ENCODE measurements at regions not wholly inside any gene's neighbourhood (a gene's known extent, or its start where the extent isn't known, plus 50 kb on each side); places are given as distances from the start of the nearest gene placed in this dataset.

DNA sequence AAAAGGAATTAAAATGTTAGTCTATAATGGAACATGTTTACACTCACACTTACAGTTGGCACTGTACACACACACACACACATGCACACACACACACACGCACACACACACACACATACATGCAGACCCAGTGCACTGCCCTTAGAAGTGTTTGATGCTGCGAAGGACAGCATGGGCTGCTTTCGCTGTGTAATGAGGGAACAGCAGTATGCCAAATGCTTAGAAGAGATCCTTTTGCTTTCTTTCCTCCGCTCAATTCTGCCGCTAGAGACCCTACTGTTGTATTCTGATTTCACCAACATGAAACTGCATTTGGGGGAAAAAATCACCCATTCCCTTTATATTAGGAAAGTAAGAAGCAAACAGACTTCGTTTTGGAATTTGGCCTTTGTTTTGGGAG is 217.9 kb downstream of the ENGASE start:
- no peaks in the 10 kb centered on the region for H3K9me3 ChIP-seq (ENCODE audit: control insufficient read depth in 1 of 2, low read length in 2 of 2)
- H3K27me3 ChIP-seq (ENCODE audit: low read depth, low read length) = no peaks in the 10 kb centered on the region
- H3K4me1 ChIP-seq (ENCODE audit: control insufficient read depth in 1 of 2, insufficient read depth in 2 of 2, low read length in 2 of 2) = no peaks in the 10 kb centered on the region
- no peaks in the 10 kb centered on the region for H3K36me3 ChIP-seq (ENCODE audit: control insufficient read depth in 1 of 2, insufficient read depth in 2 of 2, low read length in 2 of 2)
- H3K27ac ChIP-seq (ENCODE audit: low read length) = no peak overlapping the region
- no peak overlapping the region for H3K4me3 ChIP-seq (ENCODE audit: low read depth in 1 of 2, low read length in 2 of 2)

DNA sequence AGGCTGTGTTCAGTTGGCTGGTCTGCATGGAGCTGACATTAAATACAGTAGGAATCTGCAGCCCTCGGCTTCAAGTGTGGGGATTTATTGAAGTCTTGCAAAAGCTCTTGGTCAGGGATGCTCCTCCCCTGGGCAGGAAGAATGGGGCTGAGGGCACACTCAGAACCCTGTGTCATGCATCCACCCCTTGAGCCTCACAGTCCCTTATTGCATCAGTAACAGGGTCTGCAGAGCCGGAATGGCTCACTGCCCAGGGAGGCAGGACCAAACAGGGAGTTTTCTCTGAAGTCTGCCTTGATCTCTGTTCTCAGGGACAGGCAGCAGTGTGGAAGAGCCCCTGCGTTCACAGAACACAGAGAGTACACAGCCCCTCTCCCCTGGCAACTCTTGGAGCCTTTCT is 216.8 kb downstream of the ENGASE start:
- Histone ChIP-seq H3K27me3 (ENCODE audit: low read depth, low read length) (no peaks in the 10 kb centered on the region), H3K4me3 (ENCODE audit: low read depth in 1 of 2, low read length in 2 of 2) (no peak overlapping the region), H3K27ac (ENCODE audit: low read length) (no peak overlapping the region), H3K36me3 (ENCODE audit: control insufficient read depth in 1 of 2, insufficient read depth in 2 of 2, low read length in 2 of 2) (no peaks in the 10 kb centered on the region), H3K9me3 (ENCODE audit: control insufficient read depth in 1 of 2, low read length in 2 of 2) (no peaks in the 10 kb centered on the region), H3K4me1 (ENCODE audit: control insufficient read depth in 1 of 2, insufficient read depth in 2 of 2, low read length in 2 of 2) (no peaks in the 10 kb centered on the region)

GRCh38 chr17:79290726-79291125 is 216.1 kb downstream of the ENGASE start:
- H3K4me1 ChIP-seq (ENCODE audit: control insufficient read depth in 1 of 2, insufficient read depth in 2 of 2, low read length in 2 of 2) = no peaks in the 10 kb centered on the region
- no peaks in the 10 kb centered on the region for H3K27me3 ChIP-seq (ENCODE audit: low read depth, low read length)
- H3K9me3 ChIP-seq (ENCODE audit: control insufficient read depth in 1 of 2, low read length in 2 of 2) = no peaks in the 10 kb centered on the region
- H3K27ac ChIP-seq (ENCODE audit: low read length) = no peak overlapping the region
- H3K36me3 ChIP-seq (ENCODE audit: control insufficient read depth in 1 of 2, insufficient read depth in 2 of 2, low read length in 2 of 2) = no peaks in the 10 kb centered on the region
- H3K4me3 ChIP-seq (ENCODE audit: low read depth in 1 of 2, low read length in 2 of 2) = no peak overlapping the region

- Histone ChIP-seq H3K27me3 (ENCODE audit: low read depth, low read length) (no peaks in the 10 kb centered on the region), H3K27ac (ENCODE audit: low read length) (no peak overlapping the region), H3K9me3 (ENCODE audit: control insufficient read depth in 1 of 2, low read length in 2 of 2) (no peaks in the 10 kb centered on the region), H3K4me3 (ENCODE audit: low read depth in 1 of 2, low read length in 2 of 2) (no peak overlapping the region), H3K36me3 (ENCODE audit: control insufficient read depth in 1 of 2, insufficient read depth in 2 of 2, low read length in 2 of 2) (no peaks in the 10 kb centered on the region), H3K4me1 (ENCODE audit: control insufficient read depth in 1 of 2, insufficient read depth in 2 of 2, low read length in 2 of 2) (no peaks in the 10 kb centered on the region)
These were observed 214.3 kb downstream of the ENGASE start for GRCh38 chr17:79288950-79289349.

DNA sequence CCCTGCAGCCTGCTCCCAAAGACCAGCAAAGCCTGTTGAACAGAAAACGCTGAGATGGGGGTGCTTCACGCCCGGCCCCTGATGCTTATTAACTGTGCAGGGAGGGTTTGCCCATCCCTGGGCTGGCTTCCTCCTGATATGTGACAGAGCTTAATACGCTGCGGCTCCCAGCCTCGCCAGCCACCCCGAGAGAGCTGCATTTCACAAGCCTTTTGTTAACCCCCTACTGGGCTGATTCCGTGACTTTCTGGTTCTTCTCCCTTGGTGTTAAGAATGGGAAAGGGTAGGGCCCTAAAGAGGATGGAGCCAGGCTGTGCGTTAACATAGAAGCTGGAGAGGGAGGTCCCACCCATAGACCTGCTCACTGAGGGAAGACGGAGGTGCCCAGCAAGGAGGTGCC is 211.8 kb downstream of the ENGASE start:
- H3K4me3 ChIP-seq (ENCODE audit: low read depth in 1 of 2, low read length in 2 of 2) = no peak overlapping the region
- H3K27ac ChIP-seq (ENCODE audit: low read length) = no peak overlapping the region
- no peaks in the 10 kb centered on the region for H3K4me1 ChIP-seq (ENCODE audit: control insufficient read depth in 1 of 2, insufficient read depth in 2 of 2, low read length in 2 of 2)
- H3K36me3 ChIP-seq (ENCODE audit: control insufficient read depth in 1 of 2, insufficient read depth in 2 of 2, low read length in 2 of 2) = no peaks in the 10 kb centered on the region
- no peaks in the 10 kb centered on the region for H3K9me3 ChIP-seq (ENCODE audit: control insufficient read depth in 1 of 2, low read length in 2 of 2)
- H3K27me3 ChIP-seq (ENCODE audit: low read depth, low read length) = no peaks in the 10 kb centered on the region

- Histone ChIP-seq H3K27me3 (ENCODE audit: low read depth, low read length) (no peaks in the 10 kb centered on the region), H3K27ac (ENCODE audit: low read length) (no peak overlapping the region), H3K4me3 (ENCODE audit: low read depth in 1 of 2, low read length in 2 of 2) (no peak overlapping the region), H3K36me3 (ENCODE audit: control insufficient read depth in 1 of 2, insufficient read depth in 2 of 2, low read length in 2 of 2) (no peaks in the 10 kb centered on the region), H3K9me3 (ENCODE audit: control insufficient read depth in 1 of 2, low read length in 2 of 2) (no peaks in the 10 kb centered on the region), H3K4me1 (ENCODE audit: control insufficient read depth in 1 of 2, insufficient read depth in 2 of 2, low read length in 2 of 2) (no peaks in the 10 kb centered on the region)
These were observed 211.3 kb downstream of the ENGASE start for GRCh38 chr17:79285973-79286372.

GRCh38 chr17:79282294-79282693 is 207.7 kb downstream of the ENGASE start:
- H3K36me3 ChIP-seq (ENCODE audit: control insufficient read depth in 1 of 2, insufficient read depth in 2 of 2, low read length in 2 of 2) = no peaks in the 10 kb centered on the region
- no peaks in the 10 kb centered on the region for H3K4me1 ChIP-seq (ENCODE audit: control insufficient read depth in 1 of 2, insufficient read depth in 2 of 2, low read length in 2 of 2)
- H3K4me3 ChIP-seq (ENCODE audit: low read depth in 1 of 2, low read length in 2 of 2) = no peak overlapping the region
- no peak overlapping the region for H3K27ac ChIP-seq (ENCODE audit: low read length)
- no peaks in the 10 kb centered on the region for H3K27me3 ChIP-seq (ENCODE audit: low read depth, low read length)
- H3K9me3 ChIP-seq (ENCODE audit: control insufficient read depth in 1 of 2, low read length in 2 of 2) = no peaks in the 10 kb centered on the region

GRCh38 chr17:79281803-79282202 is 207.2 kb downstream of the ENGASE start:
- no peak overlapping the region for H3K27ac ChIP-seq (ENCODE audit: low read length)
- no peaks in the 10 kb centered on the region for H3K4me1 ChIP-seq (ENCODE audit: control insufficient read depth in 1 of 2, insufficient read depth in 2 of 2, low read length in 2 of 2)
- H3K27me3 ChIP-seq (ENCODE audit: low read depth, low read length) = no peaks in the 10 kb centered on the region
- H3K36me3 ChIP-seq (ENCODE audit: control insufficient read depth in 1 of 2, insufficient read depth in 2 of 2, low read length in 2 of 2) = no peaks in the 10 kb centered on the region
- H3K4me3 ChIP-seq (ENCODE audit: low read depth in 1 of 2, low read length in 2 of 2) = no peak overlapping the region
- H3K9me3 ChIP-seq (ENCODE audit: control insufficient read depth in 1 of 2, low read length in 2 of 2) = no peaks in the 10 kb centered on the region

DNA sequence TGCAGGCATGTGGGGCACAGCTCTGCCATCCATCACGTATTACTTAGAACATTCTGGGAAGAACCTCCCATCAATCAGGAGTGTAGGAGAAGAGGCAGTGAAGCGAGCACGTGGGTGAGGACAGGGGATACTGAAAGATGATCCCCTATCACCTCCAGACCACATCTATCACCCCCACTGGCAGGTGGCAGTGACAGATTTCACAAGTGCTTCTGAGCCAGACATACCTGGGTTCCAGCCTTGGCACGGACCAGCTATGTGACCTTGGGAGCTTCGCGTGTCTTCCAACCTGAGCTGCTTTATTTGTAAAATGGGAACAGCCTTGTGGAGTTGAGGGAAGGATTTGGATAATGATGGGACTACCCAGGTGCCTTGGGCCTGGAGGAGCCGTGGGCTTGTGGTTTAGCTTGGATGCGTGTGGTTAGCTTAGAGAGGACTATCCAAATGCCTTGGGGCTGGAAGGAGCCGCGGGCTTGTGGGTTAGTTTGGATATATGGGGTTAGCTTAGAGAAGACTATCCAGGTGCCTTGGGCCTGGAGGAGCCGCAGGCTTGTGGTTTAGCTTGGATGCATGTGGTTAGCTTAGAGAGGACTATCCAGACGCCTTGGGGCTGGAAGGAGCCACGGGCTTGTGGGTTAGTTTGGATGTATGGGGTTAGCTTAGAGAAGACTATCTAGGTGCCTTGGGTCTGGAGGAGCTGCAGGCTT is 206.4 kb downstream of the ENGASE start:
- H3K4me3 ChIP-seq (ENCODE audit: low read depth in 1 of 2, low read length in 2 of 2) = no peak overlapping the region
- no peaks in the 10 kb centered on the region for H3K27me3 ChIP-seq (ENCODE audit: low read depth, low read length)
- no peak overlapping the region for H3K27ac ChIP-seq (ENCODE audit: low read length)
- no peaks in the 10 kb centered on the region for H3K36me3 ChIP-seq (ENCODE audit: control insufficient read depth in 1 of 2, insufficient read depth in 2 of 2, low read length in 2 of 2)
- no peaks in the 10 kb centered on the region for H3K4me1 ChIP-seq (ENCODE audit: control insufficient read depth in 1 of 2, insufficient read depth in 2 of 2, low read length in 2 of 2)
- H3K9me3 ChIP-seq (ENCODE audit: control insufficient read depth in 1 of 2, low read length in 2 of 2) = no peaks in the 10 kb centered on the region

DNA sequence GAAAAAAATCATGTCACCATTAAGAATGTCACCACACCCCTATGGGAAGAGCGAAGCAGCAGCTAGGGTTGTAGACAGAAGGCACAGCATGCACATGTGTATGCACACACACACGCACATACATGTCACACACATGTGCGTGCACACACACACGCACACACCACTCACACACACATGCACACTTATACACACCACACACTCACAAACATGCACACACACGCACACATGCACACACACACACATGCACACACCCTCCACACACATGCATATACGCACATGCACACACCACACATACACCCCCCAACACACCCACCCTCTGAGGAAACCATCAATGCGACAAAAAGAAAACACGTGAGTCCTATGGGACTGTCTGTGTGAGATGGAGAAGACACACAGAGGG is 205.4 kb downstream of the ENGASE start:
- H3K9me3 ChIP-seq (ENCODE audit: control insufficient read depth in 1 of 2, low read length in 2 of 2) = no peaks in the 10 kb centered on the region
- H3K27me3 ChIP-seq (ENCODE audit: low read depth, low read length) = no peaks in the 10 kb centered on the region
- no peak overlapping the region for H3K4me3 ChIP-seq (ENCODE audit: low read depth in 1 of 2, low read length in 2 of 2)
- no peaks in the 10 kb centered on the region for H3K36me3 ChIP-seq (ENCODE audit: control insufficient read depth in 1 of 2, insufficient read depth in 2 of 2, low read length in 2 of 2)
- no peaks in the 10 kb centered on the region for H3K4me1 ChIP-seq (ENCODE audit: control insufficient read depth in 1 of 2, insufficient read depth in 2 of 2, low read length in 2 of 2)
- H3K27ac ChIP-seq (ENCODE audit: low read length) = no peak overlapping the region

DNA sequence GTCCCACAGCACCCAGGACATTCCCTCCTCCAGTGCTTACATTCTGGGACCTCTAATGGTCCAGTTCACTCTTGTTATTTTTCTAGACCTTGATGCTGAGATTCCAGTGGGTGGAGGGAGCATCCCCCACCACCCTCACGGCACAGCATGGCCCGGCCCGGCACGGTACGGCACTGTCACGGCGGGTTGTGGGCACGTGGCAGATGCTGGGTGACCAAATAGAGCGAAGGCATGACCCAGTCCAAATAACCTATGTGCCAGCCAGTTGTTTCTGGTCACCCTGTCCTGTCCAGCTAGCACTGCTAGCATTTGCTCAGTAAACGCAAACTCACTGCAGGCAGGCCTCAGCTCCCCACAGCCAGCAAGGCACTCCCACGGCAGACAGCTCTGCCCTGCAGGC is 204.7 kb downstream of the ENGASE start:
- H3K9me3 ChIP-seq (ENCODE audit: control insufficient read depth in 1 of 2, low read length in 2 of 2) = no peaks in the 10 kb centered on the region
- no peak overlapping the region for H3K4me3 ChIP-seq (ENCODE audit: low read depth in 1 of 2, low read length in 2 of 2)
- no peak overlapping the region for H3K27ac ChIP-seq (ENCODE audit: low read length)
- H3K27me3 ChIP-seq (ENCODE audit: low read depth, low read length) = no peaks in the 10 kb centered on the region
- no peaks in the 10 kb centered on the region for H3K4me1 ChIP-seq (ENCODE audit: control insufficient read depth in 1 of 2, insufficient read depth in 2 of 2, low read length in 2 of 2)
- H3K36me3 ChIP-seq (ENCODE audit: control insufficient read depth in 1 of 2, insufficient read depth in 2 of 2, low read length in 2 of 2) = no peaks in the 10 kb centered on the region

GRCh38 chr17:79276821-79277220 is 202.2 kb downstream of the ENGASE start:
- Histone ChIP-seq H3K27me3 (ENCODE audit: low read depth, low read length) (no peaks in the 10 kb centered on the region), H3K27ac (ENCODE audit: low read length) (no peak overlapping the region), H3K4me1 (ENCODE audit: control insufficient read depth in 1 of 2, insufficient read depth in 2 of 2, low read length in 2 of 2) (no peaks in the 10 kb centered on the region), H3K4me3 (ENCODE audit: low read depth in 1 of 2, low read length in 2 of 2) (no peak overlapping the region), H3K9me3 (ENCODE audit: control insufficient read depth in 1 of 2, low read length in 2 of 2) (no peaks in the 10 kb centered on the region), H3K36me3 (ENCODE audit: control insufficient read depth in 1 of 2, insufficient read depth in 2 of 2, low read length in 2 of 2) (no peaks in the 10 kb centered on the region)

Data from muscle layer of duodenum (tissue), 2 donors.